Fibroblast of skin of left quadriceps (primary cell): ENCODE measurements at regions not wholly inside any gene's neighbourhood (a gene's known extent, or its start where the extent isn't known, plus 50 kb on each side); places are given as distances from the start of the nearest gene placed in this dataset.

Experiments
- DNase-seq, 2 experiments: peaks; one replicate each; pipeline ENCODE4 v3.0.0-alpha.2; 2013; ENCODE audit warnings: low read depth in 2 of 2

DNA sequence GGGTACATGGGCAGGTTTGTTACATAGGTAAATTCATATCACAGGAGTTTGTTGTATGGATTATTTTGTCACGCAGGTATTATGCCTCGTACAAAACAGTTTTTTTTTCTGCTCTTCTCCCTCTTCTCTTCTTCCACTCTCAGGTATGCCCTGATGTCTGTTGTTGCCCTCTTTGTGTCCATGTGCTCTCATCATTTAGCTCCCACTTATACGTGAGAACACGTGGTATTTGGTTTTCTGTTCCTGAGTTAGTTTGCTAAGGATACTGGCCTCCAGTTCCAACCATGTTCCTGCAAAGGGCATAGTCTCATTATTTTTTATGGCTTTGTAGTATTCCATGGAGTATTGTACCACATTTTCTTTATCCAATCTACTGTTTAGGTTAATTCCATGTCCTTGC is 65.7 kb downstream of the UNC5CL start:
- no peak for DNase-seq

DNA sequence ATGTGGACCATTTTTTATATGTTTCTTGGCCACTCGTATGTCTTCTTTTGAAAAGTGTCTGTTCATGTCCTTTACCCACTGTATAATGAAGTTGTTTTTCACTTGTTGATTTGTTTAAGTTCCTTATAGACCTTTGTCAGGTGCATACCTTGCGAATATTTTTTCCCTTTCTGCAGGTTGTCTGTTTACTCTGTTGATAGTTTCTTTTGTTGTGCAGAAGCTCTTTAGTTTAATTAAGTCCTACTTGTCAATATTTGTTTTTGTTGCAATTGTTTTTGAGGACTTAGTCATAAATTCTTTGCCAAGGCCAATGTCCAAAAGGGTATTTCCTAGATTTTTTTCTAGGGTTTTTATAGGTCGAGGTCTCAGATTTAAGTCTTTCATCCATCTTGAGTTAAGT is 66.2 kb downstream of the UNC5CL start:
- no peak for DNase-seq

DNA sequence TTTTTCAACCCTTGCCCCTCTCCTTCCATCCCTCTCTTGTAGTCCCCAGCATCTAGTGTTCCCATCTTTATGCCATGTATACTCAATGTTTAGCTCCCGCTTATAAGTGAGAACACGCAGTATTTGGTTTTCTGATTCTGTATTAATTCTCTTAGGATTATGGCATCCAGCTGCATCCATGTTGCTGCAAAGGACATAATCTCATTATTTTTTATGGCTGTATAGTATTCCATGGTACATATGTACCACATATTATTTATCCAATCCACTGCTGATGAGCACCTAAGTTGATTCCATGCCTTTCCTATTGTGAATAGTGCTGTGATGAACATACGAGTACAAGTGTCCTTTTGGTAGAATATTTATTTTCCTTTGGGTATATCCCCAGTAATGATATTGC is 66.8 kb downstream of the UNC5CL start:
- no peak for DNase-seq

DNA sequence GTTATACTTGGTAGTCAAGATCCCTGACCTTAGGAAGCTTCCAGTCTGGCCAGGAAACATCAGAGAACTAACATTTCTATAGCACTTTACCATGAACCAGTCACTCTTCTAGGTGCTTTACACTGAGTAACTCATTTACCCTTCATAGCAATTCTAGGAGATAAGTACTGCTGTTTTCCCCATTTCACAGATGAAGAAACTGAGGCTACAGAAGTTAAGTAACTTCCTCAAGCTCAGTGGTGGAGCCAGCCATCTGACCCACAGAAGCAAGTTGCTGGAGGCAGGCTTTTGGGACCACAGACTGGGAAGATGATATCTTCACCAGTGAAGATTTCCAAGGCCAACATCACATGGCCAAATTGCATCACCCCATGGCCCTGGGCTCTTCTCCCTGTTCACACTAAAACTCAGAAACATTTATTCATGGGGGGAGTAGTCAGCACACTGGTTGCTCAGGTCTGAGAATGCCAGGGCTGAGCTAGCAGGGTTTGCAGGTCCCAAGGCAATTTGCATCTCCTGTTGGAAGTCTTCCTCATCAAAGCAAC is 70.3 kb downstream of the UNC5CL start:
- DNase-seq: no peak

DNA sequence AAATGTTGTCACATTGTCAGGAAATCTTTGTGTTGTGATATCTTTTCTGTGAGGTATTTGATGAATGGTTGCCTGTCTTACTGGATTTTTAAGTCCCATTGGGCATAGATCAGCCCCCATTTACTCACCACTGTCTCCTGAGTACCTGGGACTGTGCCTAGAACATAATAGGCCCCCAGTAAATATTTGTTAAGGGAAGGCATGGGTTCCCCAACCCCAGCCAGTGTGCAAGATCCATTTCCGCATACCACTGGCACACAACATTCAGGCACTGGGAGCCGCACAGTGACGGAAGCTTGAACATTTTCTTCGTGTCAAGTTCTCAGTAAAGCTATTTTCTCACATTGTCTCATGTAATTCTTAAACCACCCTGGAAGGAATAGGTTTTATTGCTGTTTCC is 72.2 kb downstream of the UNC5CL start:
- no peak for DNase-seq

- no peak for DNase-seq
These were observed 74.0 kb downstream of the UNC5CL start for GRCh38 chr6:40965046-40965445.

- no peak for DNase-seq
These were observed 76.0 kb downstream of the UNC5CL start for GRCh38 chr6:40963019-40963418.

- peak; percentile 66 to 69 for DNase-seq
These were observed 76.8 kb downstream of the UNC5CL start for GRCh38 chr6:40962241-40962640.

- DNase-seq: no peak
These were observed 77.2 kb downstream of the UNC5CL start for GRCh38 chr6:40961831-40962230.

DNA sequence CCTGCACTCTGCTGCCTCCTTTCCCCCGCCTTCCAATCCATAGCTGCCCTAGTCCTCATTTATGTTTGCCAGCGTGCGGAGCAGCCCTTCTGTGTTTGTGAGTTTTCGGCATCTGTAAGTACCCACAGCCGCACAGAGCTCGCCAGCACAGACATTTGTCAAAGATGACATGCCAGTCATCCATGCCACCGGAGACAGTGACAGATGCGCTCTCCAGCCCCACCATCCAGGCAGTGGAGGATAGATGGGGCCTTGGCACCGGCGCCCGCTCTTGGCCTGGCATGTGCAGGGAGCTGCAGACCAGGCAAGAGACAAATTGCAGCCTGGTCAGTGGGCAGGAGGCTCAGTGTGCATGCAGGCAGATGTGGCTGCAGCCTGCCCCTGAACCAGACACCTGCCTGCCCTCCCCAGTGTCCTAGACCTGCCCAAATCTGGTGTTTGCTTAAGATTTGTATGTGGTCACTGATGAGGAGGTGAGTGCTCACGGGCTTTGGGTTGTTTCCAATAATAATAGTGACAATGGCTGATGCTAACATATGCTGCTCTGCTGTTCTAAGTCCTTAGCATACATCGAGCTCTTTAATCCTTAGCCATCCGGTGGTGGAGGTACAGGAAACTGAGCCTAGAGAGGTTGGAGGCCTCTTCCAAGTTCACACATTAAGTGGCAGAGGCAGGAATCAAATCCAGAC is 78.1 kb downstream of the UNC5CL start:
- DNase-seq: no peak

DNA sequence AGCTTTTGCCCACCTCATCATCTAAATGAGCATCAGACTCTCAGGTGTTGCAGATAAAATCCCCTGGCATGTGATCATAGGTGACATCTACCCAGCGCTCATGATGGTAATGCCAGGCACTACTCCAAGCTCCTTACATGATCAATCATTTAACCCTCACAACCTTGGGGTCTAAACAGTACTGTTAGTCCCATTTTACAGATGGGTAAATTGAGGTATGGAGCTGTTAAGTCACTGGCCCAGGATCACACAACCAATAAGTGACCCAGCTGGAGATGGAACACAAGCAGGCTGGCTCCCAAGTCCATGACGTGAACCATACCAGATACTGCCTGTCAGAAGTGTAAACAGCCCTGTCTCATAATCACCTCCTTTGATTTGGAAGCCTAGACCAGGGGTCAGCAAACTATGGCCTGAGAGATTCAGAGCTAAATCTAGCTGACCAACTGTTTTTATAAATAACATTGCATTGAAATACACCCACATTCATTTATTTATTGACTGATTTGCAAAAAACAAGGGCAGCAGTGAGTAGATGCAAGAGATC is 79.2 kb downstream of the UNC5CL start:
- no peak for DNase-seq

DNA sequence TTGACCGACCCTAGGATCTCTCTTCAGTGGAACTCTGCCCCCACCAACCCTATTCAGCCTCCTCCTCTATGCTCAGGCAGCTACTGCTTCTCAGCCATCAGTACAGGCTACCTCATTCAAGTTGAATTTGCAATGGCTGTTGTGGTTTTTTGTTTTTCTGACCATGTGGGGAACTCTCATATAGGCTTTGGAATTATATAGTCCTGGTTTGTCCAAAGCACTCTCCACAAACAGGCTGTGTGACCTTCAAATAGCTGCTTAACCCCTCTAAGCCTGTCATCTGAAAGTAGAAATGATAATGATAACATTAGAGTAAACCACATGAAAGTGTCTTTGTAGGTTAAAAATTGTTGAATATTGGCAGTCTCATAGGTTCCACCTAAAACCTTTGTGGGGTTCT is 80.3 kb downstream of the UNC5CL start:
- DNase-seq: no peak

DNA sequence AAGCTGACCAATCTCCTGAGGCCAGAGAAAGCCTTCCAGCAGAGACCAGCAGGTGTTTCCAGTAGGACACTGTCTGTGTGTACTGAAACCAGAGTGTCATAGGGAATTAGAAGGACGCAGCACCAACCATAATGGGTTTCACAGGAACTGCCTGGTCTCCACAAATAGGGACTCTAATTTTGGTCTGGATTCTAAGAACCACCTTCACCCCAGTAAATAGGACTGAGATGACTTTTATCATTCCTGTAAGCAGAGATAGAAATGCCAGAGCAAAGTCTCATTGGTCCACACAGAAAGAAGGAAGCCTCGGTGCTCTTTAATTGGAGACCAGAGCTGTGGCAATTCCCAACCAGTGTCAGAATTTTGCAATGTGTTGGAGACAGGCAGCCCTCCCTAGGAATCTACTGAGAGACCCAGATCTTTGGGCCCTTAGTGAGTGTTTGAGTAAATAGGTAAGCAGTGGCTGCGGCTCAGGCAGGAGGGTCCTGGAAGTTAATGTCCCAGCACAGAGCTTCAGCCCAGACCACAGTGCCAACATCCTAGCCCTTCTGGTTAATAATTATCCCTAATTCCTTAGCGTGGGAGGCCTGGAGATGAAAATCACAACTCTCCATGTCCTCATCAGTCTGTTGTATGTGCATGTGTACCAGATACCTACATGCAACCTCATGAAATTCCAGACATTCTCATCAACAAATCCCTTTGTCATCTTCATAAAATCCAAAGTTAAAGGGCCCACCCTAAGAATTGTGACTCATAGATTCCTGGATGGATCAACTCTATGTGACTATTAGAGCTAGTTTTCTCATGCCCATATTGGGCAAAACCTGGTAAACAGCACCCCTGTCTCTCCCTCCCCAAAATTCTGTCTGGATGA is 81.2 kb downstream of the UNC5CL start:
- peak; percentile 91 to 92 for DNase-seq

GRCh38 chr6:40956936-40957335 is 82.1 kb downstream of the UNC5CL start:
- peak in 1 of 2 experiments; percentile 37 for DNase-seq

- no peak for DNase-seq
These were observed 83.9 kb downstream of the UNC5CL start for GRCh38 chr6:40955178-40955545.

DNA sequence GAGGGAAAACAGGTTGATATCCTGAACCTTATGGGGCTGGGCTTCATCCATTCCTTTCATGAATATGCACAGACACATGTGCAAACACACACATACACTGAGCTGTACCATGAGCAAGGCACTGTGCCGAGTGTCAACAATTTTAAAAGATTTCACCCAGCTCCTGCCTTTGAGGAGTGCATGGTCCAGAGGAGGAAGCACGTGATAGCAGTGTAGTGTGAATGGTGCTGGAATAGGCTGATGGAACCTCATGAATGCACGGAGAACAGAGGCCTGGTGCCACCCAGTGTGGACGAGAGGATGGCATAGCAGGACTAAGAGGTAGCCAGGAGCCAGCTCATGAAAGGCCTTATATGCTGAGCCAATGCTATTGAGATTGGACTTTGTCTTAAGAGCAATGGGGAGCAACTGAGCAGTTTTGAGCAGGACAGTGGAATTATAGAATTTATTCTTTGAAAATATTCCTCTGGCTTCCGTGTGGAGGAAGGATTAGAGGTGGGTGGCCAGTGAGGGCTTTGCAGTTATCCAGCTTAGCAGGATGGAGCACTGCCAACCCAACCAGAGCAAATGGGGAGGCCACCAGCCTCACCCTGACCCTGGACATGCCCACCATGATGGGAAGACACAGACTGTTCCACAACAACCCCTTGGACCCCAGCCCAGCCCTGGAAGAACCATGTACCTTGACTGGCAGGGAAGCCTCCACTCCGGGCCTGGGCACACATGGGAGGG is 84.4 kb downstream of the UNC5CL start:
- no peak for DNase-seq

GRCh38 chr6:40953486-40953885 is 85.5 kb downstream of the UNC5CL start:
- no peak for DNase-seq

- DNase-seq: peak; percentile 74
These were observed 87.9 kb downstream of the UNC5CL start for GRCh38 chr6:40950986-40951698.

GRCh38 chr6:40948570-40948969 is 90.5 kb downstream of the UNC5CL start:
- DNase-seq: no peak

- no peak for DNase-seq
These were observed 91.0 kb downstream of the UNC5CL start for GRCh38 chr6:40947876-40948526.
